ENCODE measurements at regions not wholly inside any gene's neighbourhood (a gene's known extent, or its start where the extent isn't known, plus 50 kb on each side); places are given as distances from the start of the nearest gene placed in this dataset.

- TF ChIP-seq CTCF (IDR thresholded peaks at IDR 0.05; ENCODE audit: low read depth, low read length), result no peak
- H3K4me3 ChIP-seq (ENCODE audit: low read depth, low read length), result no peak overlapping the region
These were observed 377.8 kb upstream of the SUCLG2 start for GRCh38 chr3:68032209-68032608.

- no peak overlapping the region for H3K4me3 ChIP-seq (ENCODE audit: low read depth, low read length)
- TF ChIP-seq CTCF (IDR thresholded peaks at IDR 0.05; ENCODE audit: low read depth, low read length), result no peak
These were observed 370.8 kb upstream of the SUCLG2 start for GRCh38 chr3:68025189-68025588.

GRCh38 chr3:68019876-68020275, 365.5 kb upstream of the SUCLG2 start:
- no peak overlapping the region for H3K4me3 ChIP-seq (ENCODE audit: low read depth, low read length)
- TF ChIP-seq CTCF (IDR thresholded peaks at IDR 0.05; ENCODE audit: low read depth, low read length), result no peak

- TF ChIP-seq CTCF (IDR thresholded peaks at IDR 0.05; ENCODE audit: low read depth, low read length), result no peak
- no peak overlapping the region for H3K4me3 ChIP-seq (ENCODE audit: low read depth, low read length)
These were observed 363.9 kb upstream of the SUCLG2 start for GRCh38 chr3:68018275-68018674.

GRCh38 chr3:68017069-68017468, 362.7 kb upstream of the SUCLG2 start:
- TF ChIP-seq CTCF (IDR thresholded peaks at IDR 0.05; ENCODE audit: low read depth, low read length), result no peak
- H3K4me3 ChIP-seq (ENCODE audit: low read depth, low read length), result no peak overlapping the region

- H3K4me3 ChIP-seq (ENCODE audit: low read depth, low read length), result no peak overlapping the region
- no peak for TF ChIP-seq CTCF (IDR thresholded peaks at IDR 0.05; ENCODE audit: low read depth, low read length)
These were observed 355.5 kb upstream of the SUCLG2 start for GRCh38 chr3:68009900-68010299.

GRCh38 chr3:68007621-68008226, 353.3 kb upstream of the SUCLG2 start:
- no peak overlapping the region for H3K4me3 ChIP-seq (ENCODE audit: low read depth, low read length)
- TF ChIP-seq CTCF (IDR thresholded peaks at IDR 0.05; ENCODE audit: low read depth, low read length), result no peak
